Astrocyte of the spinal cord (primary cell): ENCODE measurements at regions not wholly inside any gene's neighbourhood (a gene's known extent, or its start where the extent isn't known, plus 50 kb on each side); places are given as distances from the start of the nearest gene placed in this dataset.

Experiments used
- DNase-seq: peaks from one replicate; pipeline ENCODE4 v3.0.0; 2011; ENCODE audit warnings: low read depth, low spot score
- H3K4me3 ChIP-seq: 2 replicates; pipeline ENCODE4 v1.5.1; 2011; ENCODE audit warnings: low read depth, mild to moderate bottlenecking, low read length, moderate library complexity
- CTCF ChIP-seq: IDR thresholded peaks from 2 replicates; pipeline ENCODE4 v1.5.1; 2012; ENCODE audit warnings: low read depth, mild to moderate bottlenecking, low read length, inconsistent platforms
- in situ Hi-C: cut with HindIII; loops from 2 replicates; pipeline ENCODE4 v1.10.0; 2017; ENCODE audit warnings: low sequenced_read_pairs

DNA sequence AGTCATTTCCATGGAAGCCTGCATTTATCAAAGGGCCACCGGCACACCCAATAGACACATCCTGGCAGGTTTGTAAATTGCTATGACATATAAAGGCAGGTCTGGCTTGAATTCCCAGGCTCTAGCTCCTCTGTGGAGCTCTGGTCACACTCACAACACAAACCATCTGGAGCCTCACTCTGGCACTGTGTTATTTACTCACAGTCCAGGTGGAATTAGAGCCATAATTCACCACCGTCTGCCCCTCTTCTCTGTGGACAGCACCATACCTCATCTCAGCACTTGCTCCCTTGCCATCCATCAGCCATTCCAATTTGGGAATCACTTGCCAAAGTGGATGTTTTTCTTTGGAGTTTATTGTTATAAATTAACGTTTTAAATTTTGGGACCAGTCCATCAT is 84.3 kb upstream of the OSR1 start:
- DNase-seq, result no peak
- in situ Hi-C loops, result no loop called here
- no peak overlapping the region for H3K4me3 ChIP-seq
- TF ChIP-seq CTCF, result no peak

- DNase-seq, result no peak
- H3K4me3 ChIP-seq, result no peak overlapping the region
- TF ChIP-seq CTCF, result no peak
- in situ Hi-C loops, result no loop called here
These were observed 80.7 kb upstream of the OSR1 start for GRCh38 chr2:19439081-19439480.

DNA sequence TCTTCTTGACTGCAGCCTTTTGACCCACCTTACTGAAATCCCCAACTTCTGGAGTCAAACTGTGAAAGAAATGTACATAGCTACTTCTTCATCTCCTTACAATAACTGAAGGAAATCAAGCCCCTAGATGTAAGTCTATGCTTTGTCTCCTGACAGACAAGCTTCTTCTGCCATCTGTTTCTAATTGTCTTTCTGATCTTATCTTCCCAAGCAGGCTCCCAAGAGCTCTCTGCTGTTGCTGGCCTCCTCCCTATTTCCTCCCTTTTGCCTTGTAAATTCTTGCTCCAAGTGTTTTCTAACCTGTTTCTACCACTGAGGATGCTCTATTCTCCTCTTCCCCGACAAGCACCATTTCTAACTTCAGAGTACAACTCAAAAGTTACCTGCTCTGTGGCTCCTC is 77.4 kb upstream of the OSR1 start:
- in situ Hi-C loops, result no loop called here
- peak; percentile 5 for DNase-seq
- H3K4me3 ChIP-seq, result no peak overlapping the region
- no peak for TF ChIP-seq CTCF

- DNase-seq, result no peak
- H3K4me3 ChIP-seq, result no peak overlapping the region
- no peak for TF ChIP-seq CTCF
- in situ Hi-C loops, result no loop called here
These were observed 76.0 kb upstream of the OSR1 start for GRCh38 chr2:19434413-19434812.

- no peak overlapping the region for H3K4me3 ChIP-seq
- in situ Hi-C loops, result no loop called here
- DNase-seq, result no peak
- no peak for TF ChIP-seq CTCF
These were observed 68.5 kb upstream of the OSR1 start for GRCh38 chr2:19426941-19427340.

DNA sequence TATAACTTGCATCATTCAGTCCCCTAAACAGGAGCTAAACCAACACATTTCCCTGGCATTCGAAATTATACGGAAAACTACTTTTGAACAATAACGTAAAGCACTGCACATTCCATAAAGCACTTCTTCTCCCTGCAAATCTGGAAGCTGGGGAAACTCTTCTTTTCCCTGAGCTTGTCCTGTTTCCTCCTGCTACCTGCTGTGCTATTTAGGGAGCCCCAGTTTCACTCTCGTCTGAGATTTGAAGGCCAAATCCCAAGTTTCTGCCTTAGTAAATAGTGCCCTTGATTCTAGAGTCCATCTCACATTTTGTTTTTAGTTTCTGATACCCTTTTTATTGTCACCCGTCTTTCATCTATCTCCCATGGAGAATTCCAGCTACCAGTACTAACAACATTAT is 67.7 kb upstream of the OSR1 start:
- in situ Hi-C loops, result no loop called here
- no peak for TF ChIP-seq CTCF
- no peak overlapping the region for H3K4me3 ChIP-seq
- no peak for DNase-seq

DNA sequence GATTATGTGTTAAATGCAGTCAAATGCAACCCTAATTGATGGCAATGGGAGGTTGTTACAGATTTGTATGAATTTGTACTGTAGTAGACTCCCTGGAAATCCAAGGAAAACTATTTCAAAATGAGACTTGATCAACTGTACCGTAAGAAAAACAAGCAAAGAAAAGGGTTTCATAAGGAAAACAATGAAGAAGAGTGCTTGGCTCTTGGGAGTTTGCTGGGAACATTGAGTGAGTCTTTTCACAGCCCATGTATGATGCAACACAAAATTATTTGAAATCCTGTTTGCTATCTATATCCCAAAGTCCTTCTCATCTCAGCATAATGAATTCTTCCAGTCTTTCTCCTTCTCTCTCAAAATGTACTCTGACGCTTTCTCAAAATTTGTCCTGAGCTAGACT is 67.0 kb upstream of the OSR1 start:
- peak; percentile 2 for DNase-seq
- in situ Hi-C loops, result no loop called here

More for the DNA sequence above, 67.0 kb upstream of the OSR1 start:
- TF ChIP-seq CTCF, result no peak
- H3K4me3 ChIP-seq, result no peak overlapping the region
